A673 (cell line): ENCODE measurements at regions not wholly inside any gene's neighbourhood (a gene's known extent, or its start where the extent isn't known, plus 50 kb on each side); places are given as distances from the start of the nearest gene placed in this dataset.

Source experiments
- BruUV-seq: library from RNA; stranded (reverse); fragments of 400-500 nt; replicated peaks from 2 replicates; lab custom pipeline; 2021; lab: Mats Ljungman, UMichigan
- CTCF ChIA-PET: fragments of 300-600 bp; sonication (Branson Sonifier 250); formaldehyde crosslinking; loops from one replicate; lab custom pipeline; 2022; ENCODE audit warnings: antibody characterized with exemption; lab: Charles Lee
- POLR2A ChIA-PET: fragments of 300-600 bp; sonication (Branson Sonifier 250); formaldehyde crosslinking; loops from one replicate; lab custom pipeline; 2022; ENCODE audit warnings: antibody characterized with exemption; ENCODE audit not compliant: low non-redundant PET; lab: Charles Lee
- DNase-seq: peaks from one replicate; pipeline ENCODE4 v3.0.0-alpha.2; 2015; ENCODE audit warnings: low spot score
- H3K27ac ChIP-seq: fragments of 200-600 bp; sonication (generic); 2 replicates; pipeline ENCODE4 v1.5.1; 2016; ENCODE audit warnings: mixed run types, low read depth, mild to moderate bottlenecking, mixed read lengths, antibody characterized with exemption, low read length; ENCODE audit not compliant: poor library complexity, severe bottlenecking
- H3K27me3 ChIP-seq: fragments of 200-600 bp; sonication (generic); replicated peaks from 2 replicates; pipeline ENCODE4 v1.6.1; 2017; ENCODE audit warnings: mixed run types, low read depth, mild to moderate bottlenecking, mixed read lengths, antibody characterized with exemption, low read length; ENCODE audit not compliant: insufficient read depth, poor library complexity
- H3K36me3 ChIP-seq: fragments of 200-600 bp; sonication (generic); 2 replicates; pipeline ENCODE4 v1.6.1; 2016; ENCODE audit warnings: mixed run types, mild to moderate bottlenecking, mixed read lengths, antibody characterized with exemption, low read length; ENCODE audit not compliant: insufficient read depth, poor library complexity, severe bottlenecking
- H3K4me1 ChIP-seq: fragments of 200-600 bp; sonication (generic); 2 replicates; pipeline ENCODE4 v1.6.1; 2017; ENCODE audit warnings: mixed run types, mild to moderate bottlenecking, mixed read lengths, antibody characterized with exemption, low read length; ENCODE audit not compliant: insufficient read depth, poor library complexity, severe bottlenecking
- H3K4me3 ChIP-seq: fragments of 200-600 bp; sonication (generic); 2 replicates; pipeline ENCODE4 v1.5.1; 2016; ENCODE audit warnings: low read depth, mixed run types, mild to moderate bottlenecking, mixed read lengths, low read length; ENCODE audit not compliant: poor library complexity, severe bottlenecking
- H3K9me3 ChIP-seq: fragments of 200-600 bp; sonication (generic); 2 replicates; pipeline ENCODE4 v1.6.1; 2016; ENCODE audit warnings: mixed run types, low read depth, mild to moderate bottlenecking, mixed read lengths, antibody characterized with exemption, low read length; ENCODE audit not compliant: poor library complexity, severe bottlenecking
- EZH2 ChIP-seq: fragments of 200-600 bp; sonication (generic); IDR thresholded peaks from 2 replicates; pipeline ENCODE4 v1.6.1; 2017; ENCODE audit warnings: borderline replicate concordance, low read depth, mild to moderate bottlenecking, mixed read lengths, antibody characterized with exemption, low read length; ENCODE audit not compliant: poor library complexity, severe bottlenecking
- intact Hi-C: fragments of 100-400 bp; cut with micrococcal nuclease; formaldehyde crosslinking; loops from one replicate; pipeline ENCODE4 v1.10.0; 2022; ENCODE audit not compliant: unreplicated experiment
- TF ChIP-seq, protein P1 (sequence below): fragments of 300-800, 200-600 bp; sonication (generic); conservative IDR thresholded peaks from 2 replicates; pipeline ENCODE4 v1.5.1; 2017; ENCODE audit warnings: low read depth, mild to moderate bottlenecking, antibody characterized with exemption, low read length, moderate library complexity, mixed read lengths

GRCh38 chr12:84719997-84720396, 192.6 kb downstream of the SLC6A15 start:
- TF ChIP-seq, protein P1, sequence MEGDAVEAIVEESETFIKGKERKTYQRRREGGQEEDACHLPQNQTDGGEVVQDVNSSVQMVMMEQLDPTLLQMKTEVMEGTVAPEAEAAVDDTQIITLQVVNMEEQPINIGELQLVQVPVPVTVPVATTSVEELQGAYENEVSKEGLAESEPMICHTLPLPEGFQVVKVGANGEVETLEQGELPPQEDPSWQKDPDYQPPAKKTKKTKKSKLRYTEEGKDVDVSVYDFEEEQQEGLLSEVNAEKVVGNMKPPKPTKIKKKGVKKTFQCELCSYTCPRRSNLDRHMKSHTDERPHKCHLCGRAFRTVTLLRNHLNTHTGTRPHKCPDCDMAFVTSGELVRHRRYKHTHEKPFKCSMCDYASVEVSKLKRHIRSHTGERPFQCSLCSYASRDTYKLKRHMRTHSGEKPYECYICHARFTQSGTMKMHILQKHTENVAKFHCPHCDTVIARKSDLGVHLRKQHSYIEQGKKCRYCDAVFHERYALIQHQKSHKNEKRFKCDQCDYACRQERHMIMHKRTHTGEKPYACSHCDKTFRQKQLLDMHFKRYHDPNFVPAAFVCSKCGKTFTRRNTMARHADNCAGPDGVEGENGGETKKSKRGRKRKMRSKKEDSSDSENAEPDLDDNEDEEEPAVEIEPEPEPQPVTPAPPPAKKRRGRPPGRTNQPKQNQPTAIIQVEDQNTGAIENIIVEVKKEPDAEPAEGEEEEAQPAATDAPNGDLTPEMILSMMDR: no peak
- no peak for TF ChIP-seq EZH2
- CTCF ChIA-PET: no interaction called here
- intact Hi-C loops: no loop called here

DNA sequence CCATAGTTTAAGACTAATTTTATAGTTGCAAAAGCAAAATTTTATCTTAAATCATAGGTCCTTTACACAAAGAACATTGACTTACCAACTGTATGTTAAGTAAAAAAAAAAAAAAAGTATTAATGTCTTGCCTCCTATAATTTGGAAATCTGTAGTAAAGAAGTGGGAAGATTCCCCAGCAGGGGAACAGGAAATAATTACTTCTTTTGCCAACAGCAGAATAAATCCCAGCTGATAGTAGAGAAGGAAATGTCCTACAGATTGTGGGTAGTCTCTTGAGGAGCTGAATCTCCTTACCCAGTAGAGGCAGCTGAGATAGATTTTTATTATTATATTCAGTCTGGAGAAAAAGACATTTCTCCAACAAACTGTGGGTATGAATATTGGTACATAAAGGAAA, 193.7 kb downstream of the SLC6A15 start:
- POLR2A ChIA-PET: no interaction called here
- CTCF ChIA-PET: interaction anchor here (0.7 kb wide), 1 partner anchor 483 kb away, joined by 3 read pairs; no protein-coding TSS in a partner anchor

More at GRCh38 chr12:84719997-84720396, 192.6 kb downstream of the SLC6A15 start:
- H3K4me1 ChIP-seq: peaks cover 23% of the 10 kb centered on the region
- no peaks in the 10 kb centered on the region for H3K27me3 ChIP-seq
- H3K9me3 ChIP-seq: no peaks in the 10 kb centered on the region
- H3K27ac ChIP-seq: no peak overlapping the region
- no peaks in the 10 kb centered on the region for H3K36me3 ChIP-seq
- H3K4me3 ChIP-seq: no peak overlapping the region
- BruUV-seq: no TSS peak
- DNase-seq: no peak
- POLR2A ChIA-PET: no interaction called here

GRCh38 chr12:84712747-84713146, 199.9 kb downstream of the SLC6A15 start:
- no peaks in the 10 kb centered on the region for H3K36me3 ChIP-seq
- intact Hi-C loops: no loop called here
- POLR2A ChIA-PET: no interaction called here
- no peak for DNase-seq
- no peak overlapping the region for H3K4me3 ChIP-seq
- H3K4me1 ChIP-seq: peaks cover under 1% of the 10 kb centered on the region
- H3K9me3 ChIP-seq: no peaks in the 10 kb centered on the region
- no peaks in the 10 kb centered on the region for H3K27me3 ChIP-seq
- TF ChIP-seq EZH2: no peak
- TF ChIP-seq, protein P1: no peak
- no TSS peak for BruUV-seq
- H3K27ac ChIP-seq: no peak overlapping the region
- CTCF ChIA-PET: no interaction called here

More for the DNA sequence above, 193.7 kb downstream of the SLC6A15 start:
- Histone ChIP-seq H3K9me3 (no peaks in the 10 kb centered on the region), H3K4me3 (peak overlapping the region; percentile 9), H3K27ac (peak overlapping the region; percentile 66), H3K4me1 (peaks cover 23% of the 10 kb centered on the region), H3K27me3 (no peaks in the 10 kb centered on the region), H3K36me3 (no peaks in the 10 kb centered on the region)
- no peak for TF ChIP-seq EZH2
- TF ChIP-seq, protein P1: no peak
- DNase-seq: peak; percentile 81
- no TSS peak for BruUV-seq
- intact Hi-C loops: no loop called here
